ENCODE measurements at regions not wholly inside any gene's neighbourhood (a gene's known extent, or its start where the extent isn't known, plus 50 kb on each side); places are given as distances from the start of the nearest gene placed in this dataset.

GRCh38 chr1:96978444-96978843 lies 256.9 kb downstream of the PTBP2 start:
- intact Hi-C loops (cut with DNase I) = no loop called here
- no peaks in the 10 kb centered on the region for H3K36me3 ChIP-seq
- no peak overlapping the region for H3K27ac ChIP-seq
- no peak overlapping the region for H3K4me3 ChIP-seq
- no peaks in the 10 kb centered on the region for H3K27me3 ChIP-seq
- H3K9me3 ChIP-seq = no peaks in the 10 kb centered on the region
- H3K4me1 ChIP-seq = no peaks in the 10 kb centered on the region
- TF ChIP-seq CTCF (IDR thresholded peaks at IDR 0.05) = no peak
- TF ChIP-seq POLR2A (IDR thresholded peaks at IDR 0.05) = no peak
- no peak for TF ChIP-seq POLR2AphosphoS5 (IDR thresholded peaks at IDR 0.05; ENCODE audit: insufficient read depth in 1 of 2, low read depth in 1 of 2)
- no peak for DNase-seq (ENCODE audit: extremely low spot score in 2 of 2)

GRCh38 chr1:96978901-96979300 lies 257.3 kb downstream of the PTBP2 start:
- no peak for DNase-seq (ENCODE audit: extremely low spot score in 2 of 2)
- Histone ChIP-seq H3K27ac (no peak overlapping the region), H3K9me3 (no peaks in the 10 kb centered on the region), H3K4me3 (no peak overlapping the region), H3K36me3 (no peaks in the 10 kb centered on the region), H3K27me3 (no peaks in the 10 kb centered on the region), H3K4me1 (no peaks in the 10 kb centered on the region)
- no peak for TF ChIP-seq CTCF (IDR thresholded peaks at IDR 0.05)
- TF ChIP-seq POLR2AphosphoS5 (IDR thresholded peaks at IDR 0.05; ENCODE audit: insufficient read depth in 1 of 2, low read depth in 1 of 2) = no peak
- TF ChIP-seq POLR2A (IDR thresholded peaks at IDR 0.05) = no peak
- intact Hi-C loops (cut with DNase I) = no loop called here

GRCh38 chr1:96979304-96980268 lies 258.0 kb downstream of the PTBP2 start:
- Histone ChIP-seq H3K4me1 (no peaks in the 10 kb centered on the region), H3K9me3 (no peaks in the 10 kb centered on the region), H3K27ac (no peak overlapping the region), H3K36me3 (no peaks in the 10 kb centered on the region), H3K4me3 (no peak overlapping the region), H3K27me3 (no peaks in the 10 kb centered on the region)
- intact Hi-C loops (cut with DNase I) = no loop called here
- TF ChIP-seq POLR2A (IDR thresholded peaks at IDR 0.05) = no peak
- TF ChIP-seq POLR2AphosphoS5 (IDR thresholded peaks at IDR 0.05; ENCODE audit: insufficient read depth in 1 of 2, low read depth in 1 of 2) = no peak
- no peak for TF ChIP-seq CTCF (IDR thresholded peaks at IDR 0.05)
- no peak for DNase-seq (ENCODE audit: extremely low spot score in 2 of 2)

GRCh38 chr1:96980448-96980847 lies 258.9 kb downstream of the PTBP2 start:
- no peaks in the 10 kb centered on the region for H3K36me3 ChIP-seq
- intact Hi-C loops (cut with DNase I) = no loop called here
- H3K27ac ChIP-seq = no peak overlapping the region
- no peak for DNase-seq (ENCODE audit: extremely low spot score in 2 of 2)
- TF ChIP-seq POLR2A (IDR thresholded peaks at IDR 0.05) = no peak
- H3K4me1 ChIP-seq = no peaks in the 10 kb centered on the region
- H3K4me3 ChIP-seq = no peak overlapping the region
- no peaks in the 10 kb centered on the region for H3K9me3 ChIP-seq
- no peaks in the 10 kb centered on the region for H3K27me3 ChIP-seq

- H3K36me3 ChIP-seq = no peaks in the 10 kb centered on the region
- H3K27ac ChIP-seq = no peak overlapping the region
- TF ChIP-seq POLR2A (IDR thresholded peaks at IDR 0.05) (no peak), POLR2AphosphoS5 (IDR thresholded peaks at IDR 0.05; ENCODE audit: insufficient read depth in 1 of 2, low read depth in 1 of 2) (no peak), CTCF (IDR thresholded peaks at IDR 0.05) (no peak)
- no peak for DNase-seq (ENCODE audit: extremely low spot score in 2 of 2)
- intact Hi-C loops (cut with DNase I) = no loop called here
- H3K4me1 ChIP-seq = no peaks in the 10 kb centered on the region
- no peak overlapping the region for H3K4me3 ChIP-seq
- H3K27me3 ChIP-seq = no peaks in the 10 kb centered on the region
- H3K9me3 ChIP-seq = no peaks in the 10 kb centered on the region
These were observed 259.6 kb downstream of the PTBP2 start for GRCh38 chr1:96981181-96981580.
